ENCODE measurements at regions not wholly inside any gene's neighbourhood (a gene's known extent, or its start where the extent isn't known, plus 50 kb on each side); places are given as distances from the start of the nearest gene placed in this dataset.
A peak's percentile ranks its signal among the peaks of the same experiment; 100 is the strongest.

DNA sequence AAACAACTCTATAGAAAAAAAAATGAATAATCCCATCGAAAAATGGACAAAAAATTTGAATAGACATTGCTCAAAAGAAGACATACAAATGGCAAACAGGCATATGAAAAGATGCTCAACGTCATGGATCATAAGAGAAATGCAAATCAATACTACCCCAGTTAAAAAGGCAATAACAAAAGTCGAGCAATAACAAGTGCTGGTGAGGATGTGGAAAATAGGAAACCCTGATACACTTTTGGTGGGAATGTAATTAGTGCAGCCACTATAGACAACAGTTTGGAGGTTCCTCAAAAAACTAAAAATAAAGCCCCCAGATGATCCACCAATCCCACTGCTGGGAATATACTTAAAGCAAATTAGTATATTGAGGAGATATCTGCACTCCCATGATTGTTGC is 701.5 kb downstream of the NUP35 start:
- intact Hi-C loops (cut with micrococcal nuclease) = no loop called here
- TF ChIP-seq POLR2A (IDR thresholded peaks at IDR 0.05; ENCODE audit: low read depth, low read length) = no peak
- no peak for TF ChIP-seq GATA2 (IDR thresholded peaks at IDR 0.05; ENCODE audit: insufficient read depth, insufficient read length, low read depth, low read length)
- TF ChIP-seq EZH2 (IDR thresholded peaks at IDR 0.05; ENCODE audit: borderline replicate concordance, low read depth, low read length, severe bottlenecking) = no peak
- TF ChIP-seq JUN (IDR thresholded peaks at IDR 0.05; ENCODE audit: borderline replicate concordance, insufficient read depth, insufficient read length, low read depth) = no peak
- no peak for TF ChIP-seq MYC (IDR thresholded peaks at IDR 0.05; ENCODE audit: low read depth, low read length)
- TF ChIP-seq, protein P1, sequence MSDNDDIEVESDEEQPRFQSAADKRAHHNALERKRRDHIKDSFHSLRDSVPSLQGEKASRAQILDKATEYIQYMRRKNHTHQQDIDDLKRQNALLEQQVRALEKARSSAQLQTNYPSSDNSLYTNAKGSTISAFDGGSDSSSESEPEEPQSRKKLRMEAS (IDR thresholded peaks at IDR 0.05; ENCODE audit: insufficient read depth, insufficient read length) = no peak
- Histone ChIP-seq H2AFZ (ENCODE audit: low read depth, low read length) (no peak overlapping the region), H3K9me3 (replicated peaks; ENCODE audit: control insufficient read depth, insufficient read depth, low read length) (peaks cover 2% of the 10 kb centered on the region), H3K4me1 (ENCODE audit: control insufficient read depth, extremely low read depth, insufficient read depth, low read length) (no peaks in the 10 kb centered on the region), H3K27me3 (ENCODE audit: control insufficient read depth in 2 of 2, insufficient read depth in 2 of 2, low read length in 2 of 2) (no peaks in the 10 kb centered on the region), H3K9ac (replicated peaks; ENCODE audit: extremely low read depth, insufficient read depth, low read length) (no peak overlapping the region), H3K4me2 (ENCODE audit: insufficient read depth, low read length) (no peak overlapping the region), H3K27ac (ENCODE audit: insufficient read depth, low read depth, low read length) (no peak overlapping the region), H3K9me1 (replicated peaks; ENCODE audit: control insufficient read depth, extremely low read depth, insufficient read depth, low read length) (no peaks in the 10 kb centered on the region), H3K79me2 (ENCODE audit: control insufficient read depth, insufficient read depth, low read length) (no peaks in the 10 kb centered on the region), H4K20me1 (replicated peaks; ENCODE audit: control insufficient read depth, extremely low read depth, insufficient read depth, low read length) (no peaks in the 10 kb centered on the region), H3K36me3 (ENCODE audit: control insufficient read depth in 2 of 2, extremely low read depth in 1 of 2, insufficient read depth in 2 of 2, low read length in 2 of 2) (no peaks in the 10 kb centered on the region), H3K4me3 (replicated peaks in 1 of 3; ENCODE audit: insufficient read depth in 1 of 3, low read depth in 1 of 3, low read length in 3 of 3) (no peak overlapping the region)
- dilution Hi-C loops (cut with MboI; ENCODE audit: extremely low pct_ligation_motif_present, low sequenced_read_pairs) = no loop called here
- POLR2A ChIA-PET = no interaction called here
- CTCF ChIA-PET = no interaction called here
- BruUV-seq (replicated peaks) = no TSS peak
- DNase-seq (ENCODE audit: low read depth, low spot score) = no peak
- FAIRE-seq = no peak

DNA sequence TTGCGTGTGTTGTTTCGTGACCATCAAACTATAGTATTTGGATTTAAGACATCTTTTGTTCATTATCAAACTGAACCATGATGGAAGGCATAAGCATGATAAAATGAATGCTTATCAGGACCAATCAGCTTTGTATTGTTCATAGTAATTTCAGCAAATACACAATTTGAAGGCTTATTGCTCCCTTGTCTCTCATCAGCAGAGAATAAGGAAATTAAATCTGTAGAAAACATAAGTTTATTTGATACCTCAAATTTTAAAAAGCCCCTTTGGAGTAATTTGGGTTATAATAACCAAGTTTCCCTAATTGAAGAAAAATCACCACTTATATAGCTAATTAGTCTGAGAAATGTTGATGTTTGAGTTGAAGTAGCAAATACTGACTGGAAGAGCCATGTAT is 705.7 kb downstream of the NUP35 start:
- H4K20me1 ChIP-seq (replicated peaks; ENCODE audit: control insufficient read depth, extremely low read depth, insufficient read depth, low read length) = no peaks in the 10 kb centered on the region
- H3K27ac ChIP-seq (ENCODE audit: insufficient read depth, low read depth, low read length) = no peak overlapping the region
- H3K27me3 ChIP-seq (ENCODE audit: control insufficient read depth in 2 of 2, insufficient read depth in 2 of 2, low read length in 2 of 2) = no peaks in the 10 kb centered on the region
- FAIRE-seq = peak; percentile 42
- intact Hi-C loops (cut with micrococcal nuclease) = no loop called here
- dilution Hi-C loops (cut with MboI; ENCODE audit: extremely low pct_ligation_motif_present, low sequenced_read_pairs) = no loop called here
- BruUV-seq (replicated peaks) = no TSS peak
- ChIA-PET POLR2A (no interaction called here), CTCF (no interaction called here)
- DNase-seq (ENCODE audit: low read depth, low spot score) = no peak
- no peak for TF ChIP-seq POLR2AphosphoS5 (IDR thresholded peaks at IDR 0.05; ENCODE audit: insufficient read depth, low read depth, low read length)
- TF ChIP-seq POLR2A (IDR thresholded peaks at IDR 0.05; ENCODE audit: low read depth, low read length) = no peak
- TF ChIP-seq MYC (IDR thresholded peaks at IDR 0.05; ENCODE audit: low read depth, low read length) = no peak
- TF ChIP-seq, protein P2, sequence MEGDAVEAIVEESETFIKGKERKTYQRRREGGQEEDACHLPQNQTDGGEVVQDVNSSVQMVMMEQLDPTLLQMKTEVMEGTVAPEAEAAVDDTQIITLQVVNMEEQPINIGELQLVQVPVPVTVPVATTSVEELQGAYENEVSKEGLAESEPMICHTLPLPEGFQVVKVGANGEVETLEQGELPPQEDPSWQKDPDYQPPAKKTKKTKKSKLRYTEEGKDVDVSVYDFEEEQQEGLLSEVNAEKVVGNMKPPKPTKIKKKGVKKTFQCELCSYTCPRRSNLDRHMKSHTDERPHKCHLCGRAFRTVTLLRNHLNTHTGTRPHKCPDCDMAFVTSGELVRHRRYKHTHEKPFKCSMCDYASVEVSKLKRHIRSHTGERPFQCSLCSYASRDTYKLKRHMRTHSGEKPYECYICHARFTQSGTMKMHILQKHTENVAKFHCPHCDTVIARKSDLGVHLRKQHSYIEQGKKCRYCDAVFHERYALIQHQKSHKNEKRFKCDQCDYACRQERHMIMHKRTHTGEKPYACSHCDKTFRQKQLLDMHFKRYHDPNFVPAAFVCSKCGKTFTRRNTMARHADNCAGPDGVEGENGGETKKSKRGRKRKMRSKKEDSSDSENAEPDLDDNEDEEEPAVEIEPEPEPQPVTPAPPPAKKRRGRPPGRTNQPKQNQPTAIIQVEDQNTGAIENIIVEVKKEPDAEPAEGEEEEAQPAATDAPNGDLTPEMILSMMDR (IDR thresholded peaks at IDR 0.05; ENCODE audit: extremely low read depth in 1 of 2, insufficient read depth in 1 of 2, low read depth in 1 of 2, low read length in 2 of 2) = no peak
- no peak for TF ChIP-seq FOS (IDR thresholded peaks at IDR 0.05; ENCODE audit: borderline replicate concordance, insufficient read depth, low read length)
- no peak for TF ChIP-seq GATA2 (IDR thresholded peaks at IDR 0.05; ENCODE audit: insufficient read depth, insufficient read length, low read depth, low read length)
- no peak for TF ChIP-seq EZH2 (IDR thresholded peaks at IDR 0.05; ENCODE audit: borderline replicate concordance, low read depth, low read length, severe bottlenecking)
- TF ChIP-seq, protein P1 (IDR thresholded peaks at IDR 0.05; ENCODE audit: insufficient read depth, insufficient read length) = no peak
- no peak for TF ChIP-seq JUN (IDR thresholded peaks at IDR 0.05; ENCODE audit: borderline replicate concordance, insufficient read depth, insufficient read length, low read depth)
- H3K9me3 ChIP-seq (replicated peaks; ENCODE audit: control insufficient read depth, insufficient read depth, low read length) = peaks cover 2% of the 10 kb centered on the region
- H3K36me3 ChIP-seq (ENCODE audit: control insufficient read depth in 2 of 2, extremely low read depth in 1 of 2, insufficient read depth in 2 of 2, low read length in 2 of 2) = no peaks in the 10 kb centered on the region
- no peaks in the 10 kb centered on the region for H3K4me1 ChIP-seq (ENCODE audit: control insufficient read depth, extremely low read depth, insufficient read depth, low read length)
- no peak overlapping the region for H3K4me3 ChIP-seq (replicated peaks in 1 of 3; ENCODE audit: insufficient read depth in 1 of 3, low read depth in 1 of 3, low read length in 3 of 3)
- no peak overlapping the region for H3K9ac ChIP-seq (replicated peaks; ENCODE audit: extremely low read depth, insufficient read depth, low read length)
- no peaks in the 10 kb centered on the region for H3K79me2 ChIP-seq (ENCODE audit: control insufficient read depth, insufficient read depth, low read length)
- H3K9me1 ChIP-seq (replicated peaks; ENCODE audit: control insufficient read depth, extremely low read depth, insufficient read depth, low read length) = no peaks in the 10 kb centered on the region
- no peak overlapping the region for H2AFZ ChIP-seq (ENCODE audit: low read depth, low read length)
- H3K4me2 ChIP-seq (ENCODE audit: insufficient read depth, low read length) = no peak overlapping the region

Data from endothelial cell of umbilical vein (primary cell).